Activated effector memory CD4-positive, alpha-beta T cell treated with Interleukin-2 at 50 U/mL for 16 hours (primary cell): ENCODE measurements at regions not wholly inside any gene's neighbourhood (a gene's known extent, or its start where the extent isn't known, plus 50 kb on each side); places are given as distances from the start of the nearest gene placed in this dataset.
"Not testable (repeated sequence)": the region's sequence is repeated elsewhere in the genome, so short reads cannot be mapped to it uniquely, and the experiment has no call there.

Source experiments
- DNase-seq: peaks from one replicate; pipeline ENCODE4 v3.0.0-alpha.2; 2020

DNA sequence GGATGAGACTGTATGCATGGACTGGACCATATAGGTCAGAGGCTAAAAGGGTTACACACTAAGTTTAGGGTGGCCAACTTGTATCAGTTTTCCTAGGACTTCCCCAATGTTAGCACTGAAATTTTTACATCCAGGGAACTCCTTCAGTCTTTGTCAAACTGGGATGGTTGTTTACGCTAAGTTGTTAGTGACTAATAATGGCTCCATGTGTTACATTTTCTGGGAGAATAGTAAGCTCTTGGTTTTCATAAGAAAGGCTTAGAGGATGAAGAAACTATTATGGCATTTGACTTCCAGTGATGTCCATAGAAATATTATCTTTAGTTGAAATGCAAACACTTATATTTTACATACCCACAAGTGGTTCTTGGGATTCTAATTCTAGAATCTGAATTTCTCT is 57.9 kb upstream of the ST3GAL6 start:
- no peak for DNase-seq

DNA sequence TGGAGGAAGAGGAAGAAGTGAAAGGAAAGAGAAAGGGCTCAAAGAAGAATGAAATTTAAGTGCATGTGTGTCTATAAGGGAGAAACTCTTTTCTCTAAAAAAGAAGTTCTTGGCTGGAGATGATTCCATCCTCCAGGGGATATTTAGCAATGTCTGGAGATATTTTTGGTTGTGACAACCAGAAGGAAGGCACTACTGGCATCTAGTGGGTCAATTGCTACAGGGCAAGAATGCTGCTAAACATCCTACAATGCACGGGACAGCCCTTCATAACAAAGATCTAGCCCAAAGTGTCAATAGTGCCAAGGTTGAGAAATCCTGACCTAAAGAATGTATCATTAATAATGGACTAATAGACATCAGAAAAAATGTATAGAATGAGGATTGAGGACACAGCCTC is 57.4 kb upstream of the ST3GAL6 start:
- DNase-seq = no peak

DNA sequence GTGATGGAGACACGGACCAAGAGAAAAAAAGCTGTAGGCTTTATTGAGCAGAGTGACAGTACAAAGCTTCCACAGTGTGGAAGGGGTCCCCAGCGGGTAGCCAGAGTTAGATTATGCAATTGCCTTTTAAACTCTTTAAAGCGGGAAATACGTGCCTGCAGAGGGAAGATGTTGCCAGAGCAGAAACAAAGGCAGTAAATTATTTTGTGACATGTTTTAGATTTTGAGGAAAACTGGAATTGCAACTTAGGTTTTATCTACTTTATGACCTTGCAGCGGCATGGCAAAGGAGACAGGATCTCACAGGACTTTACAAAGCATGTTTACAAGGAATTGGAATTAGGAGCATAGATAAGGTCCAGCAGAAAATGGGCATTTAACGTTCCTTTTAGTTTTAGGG is 54.5 kb upstream of the ST3GAL6 start:
- DNase-seq = not testable (repeated sequence)

DNA sequence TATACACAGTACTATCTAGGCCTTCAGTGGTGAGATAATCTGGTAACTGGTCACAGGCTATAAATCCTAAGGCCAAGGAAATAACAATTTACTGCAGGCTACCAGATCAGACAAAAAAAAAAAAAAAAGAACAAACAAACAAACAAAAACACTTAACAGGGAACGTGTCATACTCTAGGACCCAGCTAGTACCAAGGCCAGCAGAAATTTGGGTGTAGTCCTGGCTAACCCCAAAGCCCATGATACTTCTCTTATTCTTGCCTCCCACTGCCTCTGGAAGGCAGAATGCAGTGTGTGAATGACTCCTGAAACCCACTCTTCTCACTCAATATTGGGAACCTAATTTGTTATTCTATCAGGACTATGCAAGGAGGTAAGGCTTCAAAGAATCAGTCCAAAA is 53.7 kb upstream of the ST3GAL6 start:
- no peak for DNase-seq

DNA sequence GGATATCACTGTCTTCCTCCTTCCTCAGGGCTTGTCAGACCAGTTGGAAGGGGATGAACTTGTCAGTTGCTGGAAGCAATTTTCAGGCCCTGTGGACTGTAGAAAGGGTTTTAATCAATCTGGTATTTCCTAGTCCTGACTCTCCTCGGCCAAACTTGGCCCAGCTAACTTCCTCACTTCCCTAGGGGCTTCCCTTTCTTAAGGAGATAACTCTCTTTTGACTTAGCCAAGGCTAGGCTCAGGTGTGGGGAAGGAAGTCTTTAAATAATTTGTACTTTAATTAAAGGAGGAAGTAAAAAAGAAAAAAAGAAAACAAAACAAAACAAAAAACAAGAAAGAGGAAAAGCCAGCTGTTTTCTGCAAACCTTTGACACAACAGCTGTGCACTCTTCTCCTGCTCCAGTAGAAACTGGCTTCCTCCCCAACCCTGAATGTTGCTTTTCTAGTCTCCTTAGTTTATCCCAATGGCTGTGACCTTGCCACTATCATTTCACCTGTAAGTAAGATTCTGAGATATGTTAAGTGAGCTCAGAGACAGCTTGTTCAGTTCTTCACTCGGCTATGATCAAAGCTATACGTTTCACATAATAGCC is 53.0 kb upstream of the ST3GAL6 start:
- no peak for DNase-seq

DNA sequence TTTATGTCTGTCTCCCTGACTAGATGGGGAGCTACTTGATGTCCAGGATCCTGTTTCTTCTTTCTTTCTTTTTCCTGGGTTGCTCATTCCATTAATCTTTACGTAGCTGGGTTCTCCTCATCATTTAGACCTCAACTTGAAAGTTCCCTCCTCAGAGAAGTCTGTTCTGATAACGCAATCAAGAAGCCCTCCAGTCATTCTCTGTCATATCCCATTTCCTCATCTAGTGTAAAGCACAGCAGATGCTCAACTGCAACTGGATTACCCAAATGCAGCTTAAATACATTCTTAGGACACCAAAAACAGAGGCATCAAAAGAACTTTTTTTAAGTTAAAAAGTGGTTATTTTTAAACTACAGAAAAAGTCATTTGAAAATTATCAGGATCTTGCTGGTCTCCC is 51.7 kb upstream of the ST3GAL6 start:
- DNase-seq = no peak

DNA sequence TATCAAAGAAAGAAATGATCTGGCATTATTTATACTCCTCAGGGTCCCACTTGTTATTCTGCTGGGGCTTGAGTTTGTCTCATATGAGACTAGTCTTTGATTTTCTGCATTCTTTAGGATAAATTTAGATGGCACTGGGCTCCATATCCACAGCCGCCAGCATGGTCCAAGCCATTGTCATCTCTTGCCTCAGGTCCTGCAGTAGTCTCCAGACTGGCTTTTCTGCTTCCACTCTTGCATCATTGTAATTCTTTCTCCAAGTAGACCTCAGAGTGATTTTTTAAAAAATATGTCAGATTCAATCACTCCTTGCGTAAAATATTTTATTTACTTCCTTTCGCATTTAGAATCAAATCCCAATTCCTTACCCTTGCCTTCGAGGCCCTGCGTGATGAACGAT is 50.4 kb upstream of the ST3GAL6 start:
- DNase-seq = no peak

DNA sequence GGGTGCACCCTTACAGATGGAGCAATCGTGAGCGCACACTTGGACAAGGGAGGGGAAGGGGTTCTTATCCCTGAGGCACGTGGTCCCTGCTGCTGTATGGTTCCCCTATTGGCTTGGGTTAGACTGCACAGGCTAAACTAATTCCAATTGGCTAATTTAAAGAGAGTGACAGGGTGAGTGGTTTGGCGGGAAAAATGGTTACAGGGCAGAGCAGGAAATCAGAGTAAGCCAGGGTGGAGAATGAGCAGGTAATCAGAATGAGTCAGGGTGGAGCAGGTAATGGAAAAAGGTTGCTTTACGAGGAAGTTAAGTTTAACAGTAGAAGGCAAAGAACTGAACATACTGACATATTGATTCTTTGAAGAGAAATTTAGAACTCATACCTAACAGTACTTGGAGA is 49.8 kb upstream of the ST3GAL6 start:
- not testable (repeated sequence) for DNase-seq
